Sigmoid colon (tissue), 4 donors: ENCODE measurements at regions not wholly inside any gene's neighbourhood (a gene's known extent, or its start where the extent isn't known, plus 50 kb on each side); places are given as distances from the start of the nearest gene placed in this dataset.

Source experiments
- CTCF ChIP-seq, 4 experiments: fragments of 450-650 bp in 3 of 4; fragments of 200-600 bp in 1 of 4; IDR thresholded peaks; one replicate each; pipeline ENCODE4 v1.5.1; 2016 to 2019; ENCODE audit warnings: antibody characterized with exemption in 4 of 4, mild to moderate bottlenecking in 3 of 4, moderate library complexity in 2 of 4
- EP300 ChIP-seq, 4 donors: sonication (generic); formaldehyde crosslinking; IDR thresholded peaks; one replicate each; pipeline ENCODE4 v1.6.1; 2017; ENCODE audit warnings: antibody characterized with exemption in 4 of 4
- POLR2AphosphoS5 ChIP-seq, 4 donors: sonication (generic); formaldehyde crosslinking; IDR thresholded peaks; one replicate each; pipeline ENCODE4 v1.6.1; 2017; ENCODE audit warnings: antibody characterized with exemption in 4 of 4

GRCh38 chr21:28228636-28228995 is 764.1 kb downstream of the LTN1 start:
- no peak for TF ChIP-seq CTCF (IDR thresholded peaks at IDR 0.05)
- TF ChIP-seq POLR2AphosphoS5 (IDR thresholded peaks at IDR 0.05), result no peak
- TF ChIP-seq EP300 (IDR thresholded peaks at IDR 0.05), result no peak
